Glomerular endothelial cell (primary cell): ENCODE measurements at regions not wholly inside any gene's neighbourhood (a gene's known extent, or its start where the extent isn't known, plus 50 kb on each side); places are given as distances from the start of the nearest gene placed in this dataset.
"Not testable (repeated sequence)": the region's sequence is repeated elsewhere in the genome, so short reads cannot be mapped to it uniquely, and the experiment has no call there.

Experiments
- DNase-seq: peaks from one replicate; pipeline ENCODE4 v3.0.0-alpha.2; 2011; ENCODE audit warnings: low read depth, low spot score; ENCODE audit errors: extremely low read depth

GRCh38 chr1:67528141-67528540 is 97.9 kb upstream of the SERBP1 start:
- no peak for DNase-seq

- DNase-seq: no peak
Measured at GRCh38 chr1:67530071-67530470, 99.9 kb upstream of the SERBP1 start.

GRCh38 chr1:67532452-67533216 is 102.4 kb upstream of the SERBP1 start:
- DNase-seq: peak; percentile 75

GRCh38 chr1:67534627-67535065 is 104.4 kb upstream of the SERBP1 start:
- no peak for DNase-seq

- peak; percentile 56 for DNase-seq
Measured at GRCh38 chr1:67535474-67535873, 105.3 kb upstream of the SERBP1 start.

GRCh38 chr1:67536957-67537666 is 106.9 kb upstream of the SERBP1 start:
- no peak for DNase-seq

- DNase-seq: no peak
Measured at GRCh38 chr1:67537667-67538018, 107.4 kb upstream of the SERBP1 start.

GRCh38 chr1:67540025-67540732 is 110.0 kb upstream of the SERBP1 start:
- no peak for DNase-seq

GRCh38 chr1:67540733-67541125 is 110.5 kb upstream of the SERBP1 start:
- no peak for DNase-seq

GRCh38 chr1:67542747-67543146 is 112.5 kb upstream of the SERBP1 start:
- DNase-seq: no peak

GRCh38 chr1:67544921-67545320 is 114.7 kb upstream of the SERBP1 start:
- DNase-seq: no peak

GRCh38 chr1:67545364-67545763 is 115.2 kb upstream of the SERBP1 start:
- no peak for DNase-seq

- no peak for DNase-seq
Measured at GRCh38 chr1:67551375-67551774, 121.2 kb upstream of the SERBP1 start.

- no peak for DNase-seq
Measured at GRCh38 chr1:67552336-67552759, 122.1 kb upstream of the SERBP1 start.

GRCh38 chr1:67554204-67554603 is 124.0 kb upstream of the SERBP1 start:
- DNase-seq: not testable (repeated sequence)

GRCh38 chr1:67555461-67556296 is 125.5 kb upstream of the SERBP1 start:
- no peak for DNase-seq

GRCh38 chr1:67556297-67556900 is 126.2 kb upstream of the SERBP1 start:
- no peak for DNase-seq

GRCh38 chr1:67557696-67558448 is 127.1 kb upstream of the GADD45A start:
- DNase-seq: no peak

- no peak for DNase-seq
Measured at GRCh38 chr1:67558449-67559193, 126.4 kb upstream of the GADD45A start.
